HG02798 (cell line): ENCODE measurements at regions not wholly inside any gene's neighbourhood (a gene's known extent, or its start where the extent isn't known, plus 50 kb on each side); places are given as distances from the start of the nearest gene placed in this dataset.

Source experiments
- ATAC-seq: cut with Tn5 transposase; IDR thresholded peaks from one replicate; pipeline ENCODE4 v1.9.1; 2021; ENCODE audit warnings: mild to moderate bottlenecking; ENCODE audit not compliant: unreplicated experiment, poor library complexity

GRCh38 chr13:83620530-83621220 lies 261.6 kb downstream of the SLITRK1 start:
- no peak for ATAC-seq

- ATAC-seq = no peak
Observed at GRCh38 chr13:83618966-83619365, 263.3 kb downstream of the SLITRK1 start.

- ATAC-seq = no peak
Observed at GRCh38 chr13:83613524-83613923, 268.8 kb downstream of the SLITRK1 start.

GRCh38 chr13:83601539-83601938 lies 280.7 kb downstream of the SLITRK1 start:
- no peak for ATAC-seq

- ATAC-seq = no peak
Observed at GRCh38 chr13:83592095-83592494, 290.2 kb downstream of the SLITRK1 start.

GRCh38 chr13:83589814-83590213 lies 292.5 kb downstream of the SLITRK1 start:
- ATAC-seq = no peak

- ATAC-seq = no peak
Observed at GRCh38 chr13:83577183-83577582, 305.1 kb downstream of the SLITRK1 start.

- ATAC-seq = no peak
Observed at GRCh38 chr13:83568019-83568418, 314.3 kb downstream of the SLITRK1 start.

GRCh38 chr13:83563499-83563898 lies 318.8 kb downstream of the SLITRK1 start:
- ATAC-seq = no peak

- no peak for ATAC-seq
Observed at GRCh38 chr13:83557845-83558244, 324.4 kb downstream of the SLITRK1 start.

GRCh38 chr13:83549671-83550070 lies 332.6 kb downstream of the SLITRK1 start:
- ATAC-seq = no peak

- ATAC-seq = no peak
Observed at GRCh38 chr13:83547043-83547442, 335.2 kb downstream of the SLITRK1 start.

- no peak for ATAC-seq
Observed at GRCh38 chr13:83546476-83546875, 335.8 kb downstream of the SLITRK1 start.

- no peak for ATAC-seq
Observed at GRCh38 chr13:83538636-83539035, 343.6 kb downstream of the SLITRK1 start.

- ATAC-seq = no peak
Observed at GRCh38 chr13:83536941-83537340, 345.3 kb downstream of the SLITRK1 start.

- ATAC-seq = no peak
Observed at GRCh38 chr13:83536153-83536552, 346.1 kb downstream of the SLITRK1 start.

- ATAC-seq = no peak
Observed at GRCh38 chr13:83532809-83533208, 349.5 kb downstream of the SLITRK1 start.

GRCh38 chr13:83531022-83531421 lies 351.3 kb downstream of the SLITRK1 start:
- no peak for ATAC-seq

- ATAC-seq = no peak
Observed at GRCh38 chr13:83516781-83517180, 365.5 kb downstream of the SLITRK1 start.

- ATAC-seq = no peak
Observed at GRCh38 chr13:83515268-83516015, 366.8 kb downstream of the SLITRK1 start.

- ATAC-seq = no peak
Observed at GRCh38 chr13:83508771-83509301, 373.4 kb downstream of the SLITRK1 start.

- no peak for ATAC-seq
Observed at GRCh38 chr13:83503424-83503823, 378.9 kb downstream of the SLITRK1 start.
